ENCODE measurements at regions not wholly inside any gene's neighbourhood (a gene's known extent, or its start where the extent isn't known, plus 50 kb on each side); places are given as distances from the start of the nearest gene placed in this dataset.

- H3K14ac ChIP-seq (ENCODE audit: low read length), result no peak overlapping the region
- no peak overlapping the region for H3K4ac ChIP-seq (ENCODE audit: low read depth, low read length)
- no peak overlapping the region for H2BK5ac ChIP-seq (ENCODE audit: low read depth, low read length, poor library complexity)
- no peak overlapping the region for H3K18ac ChIP-seq (ENCODE audit: low read length)
- H3K79me1 ChIP-seq (ENCODE audit: low read length), result no peaks in the 10 kb centered on the region
- H2BK120ac ChIP-seq (ENCODE audit: insufficient read depth, low read length, poor library complexity), result no peak overlapping the region
- no peak overlapping the region for H4K12ac ChIP-seq (ENCODE audit: low read depth, low read length)
- H3K4me2 ChIP-seq (ENCODE audit: low read length), result no peak overlapping the region
- H2AFZ ChIP-seq (ENCODE audit: insufficient read depth, low read length, poor library complexity), result no peak overlapping the region
- H2BK12ac ChIP-seq (ENCODE audit: low read length), result no peak overlapping the region
- no peaks in the 10 kb centered on the region for H3K36me3 ChIP-seq (ENCODE audit: control insufficient read depth in 1 of 2, insufficient read depth in 2 of 2, low read length in 2 of 2)
- no peaks in the 10 kb centered on the region for H3K4me1 ChIP-seq (ENCODE audit: control insufficient read depth in 1 of 2, insufficient read depth in 2 of 2, low read length in 2 of 2)
- no peak overlapping the region for H3K9ac ChIP-seq (ENCODE audit: low read length)
- H3K9me3 ChIP-seq (ENCODE audit: insufficient read depth, low read depth, low read length), result no peaks in the 10 kb centered on the region
- H3K23ac ChIP-seq (ENCODE audit: low read length), result no peak overlapping the region
- H3K27me3 ChIP-seq (ENCODE audit: insufficient read depth, low read length), result no peaks in the 10 kb centered on the region
- WGBS (ENCODE audit: extremely low coverage, insufficient coverage, insufficient read length), result no CpG with 5 or more reads among the region's 2 CpGs
- no peak overlapping the region for H3K4me3 ChIP-seq (ENCODE audit: low read depth, low read length)
- no peaks in the 10 kb centered on the region for H3K79me2 ChIP-seq (ENCODE audit: control insufficient read depth, insufficient read depth, low read length, poor library complexity)
- no peak for DNase-seq
- H4K91ac ChIP-seq (ENCODE audit: low read depth, low read length), result no peak overlapping the region
- no peak overlapping the region for H4K8ac ChIP-seq (ENCODE audit: low read depth, low read length)
- H2AK5ac ChIP-seq (ENCODE audit: low read length), result no peak overlapping the region
- no peak overlapping the region for H3K27ac ChIP-seq (ENCODE audit: low read depth, low read length)
Observed at GRCh38 chr3:146350852-146351251, 99.9 kb upstream of the PLSCR4 start.

GRCh38 chr3:146345900-146346299, 95.0 kb upstream of the PLSCR4 start:
- Histone ChIP-seq H3K23ac (ENCODE audit: low read length) (no peak overlapping the region), H3K9me3 (ENCODE audit: insufficient read depth, low read depth, low read length) (no peaks in the 10 kb centered on the region), H3K4me1 (ENCODE audit: control insufficient read depth in 1 of 2, insufficient read depth in 2 of 2, low read length in 2 of 2) (no peaks in the 10 kb centered on the region), H2AFZ (ENCODE audit: insufficient read depth, low read length, poor library complexity) (no peak overlapping the region), H3K36me3 (ENCODE audit: control insufficient read depth in 1 of 2, insufficient read depth in 2 of 2, low read length in 2 of 2) (no peaks in the 10 kb centered on the region), H2BK12ac (ENCODE audit: low read length) (no peak overlapping the region), H2BK5ac (ENCODE audit: low read depth, low read length, poor library complexity) (no peak overlapping the region), H3K14ac (ENCODE audit: low read length) (no peak overlapping the region), H3K27ac (ENCODE audit: low read depth, low read length) (no peak overlapping the region), H2BK120ac (ENCODE audit: insufficient read depth, low read length, poor library complexity) (no peak overlapping the region), H4K12ac (ENCODE audit: low read depth, low read length) (no peak overlapping the region), H3K4me3 (ENCODE audit: low read depth, low read length) (no peak overlapping the region), H3K4ac (ENCODE audit: low read depth, low read length) (no peak overlapping the region), H4K8ac (ENCODE audit: low read depth, low read length) (no peak overlapping the region), H3K4me2 (ENCODE audit: low read length) (no peak overlapping the region), H3K18ac (ENCODE audit: low read length) (no peak overlapping the region), H2AK5ac (ENCODE audit: low read length) (no peak overlapping the region), H3K79me2 (ENCODE audit: control insufficient read depth, insufficient read depth, low read length, poor library complexity) (no peaks in the 10 kb centered on the region), H3K9ac (ENCODE audit: low read length) (no peak overlapping the region), H3K27me3 (ENCODE audit: insufficient read depth, low read length) (no peaks in the 10 kb centered on the region), H4K91ac (ENCODE audit: low read depth, low read length) (no peak overlapping the region), H3K79me1 (ENCODE audit: low read length) (no peaks in the 10 kb centered on the region)
- no peak for DNase-seq
- no CpG with 5 or more reads among the region's 2 CpGs for WGBS (ENCODE audit: extremely low coverage, insufficient coverage, insufficient read length)

GRCh38 chr3:146343551-146343950, 92.6 kb upstream of the PLSCR4 start:
- Histone ChIP-seq H2BK120ac (ENCODE audit: insufficient read depth, low read length, poor library complexity) (no peak overlapping the region), H3K36me3 (ENCODE audit: control insufficient read depth in 1 of 2, insufficient read depth in 2 of 2, low read length in 2 of 2) (no peaks in the 10 kb centered on the region), H3K9ac (ENCODE audit: low read length) (no peak overlapping the region), H2AK5ac (ENCODE audit: low read length) (no peak overlapping the region), H2BK12ac (ENCODE audit: low read length) (no peak overlapping the region), H3K14ac (ENCODE audit: low read length) (no peak overlapping the region), H3K23ac (ENCODE audit: low read length) (no peak overlapping the region), H4K8ac (ENCODE audit: low read depth, low read length) (no peak overlapping the region), H3K27me3 (ENCODE audit: insufficient read depth, low read length) (no peaks in the 10 kb centered on the region), H3K18ac (ENCODE audit: low read length) (no peak overlapping the region), H2AFZ (ENCODE audit: insufficient read depth, low read length, poor library complexity) (no peak overlapping the region), H3K27ac (ENCODE audit: low read depth, low read length) (no peak overlapping the region), H3K4me1 (ENCODE audit: control insufficient read depth in 1 of 2, insufficient read depth in 2 of 2, low read length in 2 of 2) (no peaks in the 10 kb centered on the region), H3K9me3 (ENCODE audit: insufficient read depth, low read depth, low read length) (no peaks in the 10 kb centered on the region), H3K4me2 (ENCODE audit: low read length) (no peak overlapping the region), H3K79me2 (ENCODE audit: control insufficient read depth, insufficient read depth, low read length, poor library complexity) (no peaks in the 10 kb centered on the region), H4K91ac (ENCODE audit: low read depth, low read length) (no peak overlapping the region), H3K4ac (ENCODE audit: low read depth, low read length) (no peak overlapping the region), H3K79me1 (ENCODE audit: low read length) (no peaks in the 10 kb centered on the region), H3K4me3 (ENCODE audit: low read depth, low read length) (no peak overlapping the region), H2BK5ac (ENCODE audit: low read depth, low read length, poor library complexity) (no peak overlapping the region), H4K12ac (ENCODE audit: low read depth, low read length) (no peak overlapping the region)
- no CpG with 5 or more reads among the region's 2 CpGs for WGBS (ENCODE audit: extremely low coverage, insufficient coverage, insufficient read length)
- DNase-seq, result no peak

GRCh38 chr3:146342989-146343388, 92.1 kb upstream of the PLSCR4 start:
- Histone ChIP-seq H3K27me3 (ENCODE audit: insufficient read depth, low read length) (no peaks in the 10 kb centered on the region), H3K4ac (ENCODE audit: low read depth, low read length) (no peak overlapping the region), H3K9me3 (ENCODE audit: insufficient read depth, low read depth, low read length) (no peaks in the 10 kb centered on the region), H3K14ac (ENCODE audit: low read length) (no peak overlapping the region), H3K23ac (ENCODE audit: low read length) (no peak overlapping the region), H3K4me1 (ENCODE audit: control insufficient read depth in 1 of 2, insufficient read depth in 2 of 2, low read length in 2 of 2) (no peaks in the 10 kb centered on the region), H4K12ac (ENCODE audit: low read depth, low read length) (no peak overlapping the region), H3K79me1 (ENCODE audit: low read length) (no peaks in the 10 kb centered on the region), H3K79me2 (ENCODE audit: control insufficient read depth, insufficient read depth, low read length, poor library complexity) (no peaks in the 10 kb centered on the region), H3K4me2 (ENCODE audit: low read length) (no peak overlapping the region), H2BK5ac (ENCODE audit: low read depth, low read length, poor library complexity) (no peak overlapping the region), H3K18ac (ENCODE audit: low read length) (no peak overlapping the region), H3K4me3 (ENCODE audit: low read depth, low read length) (no peak overlapping the region), H3K27ac (ENCODE audit: low read depth, low read length) (no peak overlapping the region), H4K8ac (ENCODE audit: low read depth, low read length) (no peak overlapping the region), H2AK5ac (ENCODE audit: low read length) (no peak overlapping the region), H2BK120ac (ENCODE audit: insufficient read depth, low read length, poor library complexity) (no peak overlapping the region), H3K36me3 (ENCODE audit: control insufficient read depth in 1 of 2, insufficient read depth in 2 of 2, low read length in 2 of 2) (no peaks in the 10 kb centered on the region), H2AFZ (ENCODE audit: insufficient read depth, low read length, poor library complexity) (no peak overlapping the region), H2BK12ac (ENCODE audit: low read length) (no peak overlapping the region), H4K91ac (ENCODE audit: low read depth, low read length) (no peak overlapping the region), H3K9ac (ENCODE audit: low read length) (no peak overlapping the region)
- DNase-seq, result no peak

- Histone ChIP-seq H2BK5ac (ENCODE audit: low read depth, low read length, poor library complexity) (no peak overlapping the region), H3K4me1 (ENCODE audit: control insufficient read depth in 1 of 2, insufficient read depth in 2 of 2, low read length in 2 of 2) (no peaks in the 10 kb centered on the region), H3K4ac (ENCODE audit: low read depth, low read length) (no peak overlapping the region), H2BK12ac (ENCODE audit: low read length) (no peak overlapping the region), H3K27ac (ENCODE audit: low read depth, low read length) (no peak overlapping the region), H3K9ac (ENCODE audit: low read length) (no peak overlapping the region), H4K91ac (ENCODE audit: low read depth, low read length) (no peak overlapping the region), H3K4me3 (ENCODE audit: low read depth, low read length) (no peak overlapping the region), H3K9me3 (ENCODE audit: insufficient read depth, low read depth, low read length) (no peaks in the 10 kb centered on the region), H3K79me2 (ENCODE audit: control insufficient read depth, insufficient read depth, low read length, poor library complexity) (no peaks in the 10 kb centered on the region), H2AFZ (ENCODE audit: insufficient read depth, low read length, poor library complexity) (no peak overlapping the region), H2BK120ac (ENCODE audit: insufficient read depth, low read length, poor library complexity) (no peak overlapping the region), H2AK5ac (ENCODE audit: low read length) (no peak overlapping the region), H3K18ac (ENCODE audit: low read length) (no peak overlapping the region), H3K4me2 (ENCODE audit: low read length) (no peak overlapping the region), H3K14ac (ENCODE audit: low read length) (no peak overlapping the region), H4K12ac (ENCODE audit: low read depth, low read length) (no peak overlapping the region), H4K8ac (ENCODE audit: low read depth, low read length) (no peak overlapping the region), H3K27me3 (ENCODE audit: insufficient read depth, low read length) (no peaks in the 10 kb centered on the region), H3K36me3 (ENCODE audit: control insufficient read depth in 1 of 2, insufficient read depth in 2 of 2, low read length in 2 of 2) (no peaks in the 10 kb centered on the region), H3K23ac (ENCODE audit: low read length) (no peak overlapping the region), H3K79me1 (ENCODE audit: low read length) (no peaks in the 10 kb centered on the region)
- no CpG with 5 or more reads among the region's 7 CpGs for WGBS (ENCODE audit: extremely low coverage, insufficient coverage, insufficient read length)
- no peak for DNase-seq
Observed at GRCh38 chr3:146339349-146339748, 88.4 kb upstream of the PLSCR4 start.
